Stimulated activated naive CD8-positive, alpha-beta T cell treated with anti-CD3 and anti-CD28 coated beads, Interleukin-15, Interleukin-2, amounts not matched to agents 100 ng/mL and 50 ng/mL, for 24 hours (primary cell): ENCODE measurements at regions not wholly inside any gene's neighbourhood (a gene's known extent, or its start where the extent isn't known, plus 50 kb on each side); places are given as distances from the start of the nearest gene placed in this dataset.
A peak's percentile ranks its signal among the peaks of the same experiment; 100 is the strongest.
"Not testable (repeated sequence)": the region's sequence is repeated elsewhere in the genome, so short reads cannot be mapped to it uniquely, and the experiment has no call there.

Experiments used
- H3K27ac Mint-ChIP-seq: one replicate; pipeline ENCODE4 v1.8.0; 2021; ENCODE audit warnings: mild to moderate bottlenecking, mixed read lengths
- H3K27me3 Mint-ChIP-seq: one replicate; pipeline ENCODE4 v1.8.0; 2021; ENCODE audit warnings: mixed read lengths
- H3K36me3 Mint-ChIP-seq: one replicate; pipeline ENCODE4 v1.8.0; 2021; ENCODE audit warnings: low read depth, mixed read lengths
- H3K4me1 Mint-ChIP-seq: one replicate; pipeline ENCODE4 v1.8.0; 2021; ENCODE audit warnings: low read depth, mixed read lengths
- H3K4me3 Mint-ChIP-seq: one replicate; pipeline ENCODE4 v1.8.0; 2021; ENCODE audit warnings: mild to moderate bottlenecking, mixed read lengths
- H3K9me3 Mint-ChIP-seq: one replicate; pipeline ENCODE4 v1.8.0; 2021; ENCODE audit warnings: mixed read lengths

DNA sequence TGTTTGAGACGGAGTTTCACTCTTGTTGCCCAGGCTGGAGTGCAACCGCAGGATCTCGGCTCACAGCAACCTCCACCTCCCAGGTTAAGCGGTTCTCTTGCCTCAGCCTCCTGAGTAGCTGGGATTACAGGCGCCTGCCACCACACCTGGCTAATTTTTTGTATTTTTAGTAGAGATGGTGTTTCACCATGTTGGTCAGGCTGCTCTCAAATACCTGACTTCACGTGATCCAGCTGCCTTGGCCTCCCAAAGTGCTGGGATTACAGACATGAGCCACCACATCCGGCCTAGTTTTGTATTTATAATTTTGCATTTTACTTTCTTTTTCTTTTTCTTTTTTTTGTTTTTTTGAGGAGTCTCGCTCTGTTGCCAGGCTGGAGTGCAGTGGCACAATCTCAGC, 85.3 kb upstream of the LARP1 start:
- not testable (repeated sequence) for H3K9me3 Mint-ChIP-seq, H3K27ac Mint-ChIP-seq, H3K27me3 Mint-ChIP-seq, H3K4me1 Mint-ChIP-seq, H3K36me3 Mint-ChIP-seq, H3K4me3 Mint-ChIP-seq

DNA sequence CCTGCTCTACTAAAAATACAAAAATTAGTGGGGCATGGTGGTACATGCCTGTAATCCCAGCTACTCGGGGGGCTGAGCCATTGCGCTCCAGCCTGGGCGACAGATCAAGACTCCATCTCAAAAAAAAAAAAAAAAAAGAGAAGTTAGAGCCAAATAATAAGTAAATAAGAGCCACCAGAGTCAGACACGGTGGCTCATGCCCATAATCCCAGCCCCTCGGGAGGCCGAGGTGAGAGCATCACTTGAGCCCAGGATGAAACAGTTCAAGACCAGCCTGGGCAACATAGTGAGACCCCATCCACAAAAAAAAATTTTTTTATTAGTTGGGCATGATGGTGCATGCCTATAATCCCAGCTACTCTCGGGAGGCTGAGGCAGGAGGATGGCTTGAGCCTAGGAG, 85.8 kb upstream of the LARP1 start:
- peaks cover 8% of the 10 kb centered on the region for H3K9me3 Mint-ChIP-seq
- peaks cover 8% of the 10 kb centered on the region for H3K36me3 Mint-ChIP-seq
- no peak overlapping the region for H3K4me3 Mint-ChIP-seq
- no peak overlapping the region for H3K27ac Mint-ChIP-seq
- no peaks in the 10 kb centered on the region for H3K4me1 Mint-ChIP-seq
- no peaks in the 10 kb centered on the region for H3K27me3 Mint-ChIP-seq

DNA sequence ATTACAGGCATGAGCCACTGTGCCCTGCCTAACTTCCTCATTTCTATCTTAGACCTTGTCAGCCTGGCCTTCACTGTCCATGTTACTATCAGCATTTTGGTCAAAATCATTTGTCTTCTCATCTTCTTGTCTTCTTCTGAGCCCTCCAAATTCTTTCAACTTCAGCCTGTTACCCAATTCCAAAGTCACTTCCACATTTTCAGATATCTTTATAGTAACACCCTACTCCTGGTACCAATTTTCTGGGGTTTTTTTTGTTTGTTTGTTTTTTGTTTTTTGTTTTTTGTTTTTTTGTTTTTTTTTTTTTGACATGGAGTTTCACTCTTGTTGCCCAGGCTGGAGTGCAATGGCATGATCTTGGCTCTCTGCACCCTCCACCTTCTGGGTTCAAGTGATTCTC, 90.3 kb upstream of the LARP1 start:
- peaks cover 8% of the 10 kb centered on the region for H3K36me3 Mint-ChIP-seq
- peaks cover 12% of the 10 kb centered on the region for H3K9me3 Mint-ChIP-seq
- H3K4me3 Mint-ChIP-seq, result no peak overlapping the region

DNA sequence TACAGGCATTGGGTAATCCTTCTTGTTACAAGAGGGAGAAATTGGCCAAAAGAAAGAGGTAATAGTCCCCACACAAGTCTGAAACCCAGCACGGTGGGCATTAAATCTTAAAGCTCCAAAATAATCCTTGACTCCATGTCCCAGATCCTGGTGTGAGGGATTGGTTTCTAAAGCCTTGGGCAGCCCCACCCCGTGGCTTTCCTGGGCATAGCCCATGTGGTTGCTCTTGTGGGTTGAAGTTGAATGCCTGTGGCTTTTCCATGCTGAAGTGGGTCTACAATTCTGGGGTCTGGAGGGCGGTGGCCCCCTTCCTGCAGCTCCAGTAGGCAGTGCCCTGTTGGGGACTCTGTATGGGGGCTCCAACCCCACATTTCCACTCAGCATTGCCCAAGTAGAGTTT, 91.8 kb upstream of the LARP1 start:
- Mint-ChIP-seq H3K4me3 (no peak overlapping the region), H3K27ac (no peak overlapping the region), H3K36me3 (peaks cover 4% of the 10 kb centered on the region), H3K9me3 (peaks cover 12% of the 10 kb centered on the region), H3K4me1 (no peaks in the 10 kb centered on the region), H3K27me3 (no peaks in the 10 kb centered on the region)

More for the DNA sequence above, 90.3 kb upstream of the LARP1 start:
- Mint-ChIP-seq H3K4me1 (no peaks in the 10 kb centered on the region), H3K27me3 (no peaks in the 10 kb centered on the region), H3K27ac (no peak overlapping the region)

DNA sequence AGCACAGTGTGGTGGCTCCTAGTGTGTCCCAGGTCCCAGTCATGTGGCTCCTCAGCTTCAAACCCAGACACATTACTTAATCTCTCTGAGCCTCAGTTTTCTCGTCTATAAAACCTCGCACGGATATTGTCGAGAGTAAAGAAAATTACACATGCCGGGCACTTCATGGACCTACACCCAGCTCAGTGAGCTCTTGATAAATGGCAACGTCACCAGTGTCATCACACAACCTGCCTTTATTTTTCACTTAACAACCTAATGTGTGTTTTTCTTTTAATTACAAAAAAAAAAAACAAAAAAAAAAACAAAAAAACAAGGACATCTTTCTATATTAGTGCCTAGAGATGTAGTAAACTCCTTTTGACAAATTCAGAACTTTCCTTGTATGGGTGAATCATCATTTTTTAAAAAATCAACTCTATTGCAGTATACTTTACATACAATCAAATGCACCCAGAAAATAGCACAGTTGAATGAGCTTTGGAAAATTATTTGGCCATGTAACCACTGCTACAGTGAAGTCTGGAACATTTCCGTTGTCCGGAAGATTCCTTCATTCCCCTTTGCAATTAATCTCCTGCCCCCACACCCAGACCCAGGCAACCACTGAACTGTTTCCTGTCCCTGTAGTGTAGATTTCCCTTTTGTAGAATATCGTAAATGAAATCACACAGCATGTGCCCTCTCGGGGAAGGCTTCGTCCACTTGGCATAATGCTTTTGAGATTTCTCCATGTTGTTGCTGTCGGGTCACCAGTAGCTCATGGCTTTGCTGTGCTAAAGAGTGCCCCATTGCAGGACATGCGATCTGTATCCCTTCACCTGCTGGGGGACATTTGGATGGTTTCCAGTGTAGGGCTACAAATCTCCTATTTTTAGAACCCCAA, 100.4 kb upstream of the LARP1 start:
- Mint-ChIP-seq H3K9me3 (no peaks in the 10 kb centered on the region), H3K27ac (peak overlapping the region; percentile 58), H3K4me3 (no peak overlapping the region), H3K36me3 (no peaks in the 10 kb centered on the region), H3K4me1 (peaks cover 14% of the 10 kb centered on the region), H3K27me3 (no peaks in the 10 kb centered on the region)

DNA sequence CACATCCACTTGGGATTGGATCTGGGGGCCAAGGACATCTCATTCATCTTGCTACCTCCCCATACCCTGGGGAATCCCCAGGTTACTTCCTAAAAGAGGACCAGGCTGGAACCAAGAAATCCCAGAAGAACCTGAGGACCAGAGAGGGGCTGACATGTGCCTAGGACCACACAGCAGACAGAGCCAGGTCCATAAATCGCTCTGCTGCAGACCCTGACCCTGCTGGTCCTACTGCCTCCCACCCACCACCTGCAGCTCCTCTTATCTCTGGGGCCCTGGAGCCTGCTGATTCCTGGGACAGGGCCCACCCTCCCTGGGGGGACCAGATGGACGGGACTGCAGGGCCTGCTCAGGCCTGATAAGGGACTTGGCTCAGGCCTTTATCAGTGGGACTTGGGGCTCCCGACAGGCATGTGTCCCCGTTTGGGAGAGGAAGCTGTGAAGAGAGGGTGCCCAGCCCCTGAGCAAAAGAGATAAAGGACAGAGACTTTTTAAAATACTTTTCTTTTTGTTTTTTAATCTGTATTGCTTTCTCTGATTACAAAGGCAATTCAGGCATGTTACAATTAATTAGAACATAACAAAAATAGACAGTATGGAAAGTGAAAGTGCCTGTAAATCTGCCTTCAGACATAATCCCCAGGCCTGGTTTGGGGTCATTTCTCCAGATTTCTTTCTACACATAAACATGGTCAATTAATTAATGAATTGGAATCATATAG, 101.3 kb upstream of the LARP1 start:
- Mint-ChIP-seq H3K4me3 (no peak overlapping the region), H3K27me3 (no peaks in the 10 kb centered on the region), H3K4me1 (peaks cover 14% of the 10 kb centered on the region), H3K9me3 (no peaks in the 10 kb centered on the region), H3K27ac (peak overlapping the region; percentile 58), H3K36me3 (no peaks in the 10 kb centered on the region)

DNA sequence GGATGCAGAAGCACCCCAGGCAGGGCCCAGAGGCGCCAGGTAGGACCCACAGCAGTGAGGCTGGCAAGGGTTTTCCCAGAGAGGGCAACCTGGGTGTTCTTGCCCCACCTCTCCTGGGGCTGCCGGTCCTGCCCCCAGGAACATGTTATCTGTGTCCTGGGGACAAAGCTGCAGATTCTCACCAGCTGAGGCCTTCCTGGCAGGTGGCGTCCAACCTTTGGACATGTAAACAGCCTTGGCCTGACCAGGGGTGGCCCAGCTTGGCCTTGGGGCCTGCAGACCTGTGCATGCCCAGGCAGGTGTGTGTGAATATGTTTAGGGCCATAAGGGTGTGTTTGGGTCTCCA, 101.8 kb upstream of the LARP1 start:
- no peaks in the 10 kb centered on the region for H3K9me3 Mint-ChIP-seq
- H3K36me3 Mint-ChIP-seq, result no peaks in the 10 kb centered on the region
- H3K27me3 Mint-ChIP-seq, result no peaks in the 10 kb centered on the region
- peaks cover 14% of the 10 kb centered on the region for H3K4me1 Mint-ChIP-seq
- H3K4me3 Mint-ChIP-seq, result no peak overlapping the region
- H3K27ac Mint-ChIP-seq, result no peak overlapping the region

DNA sequence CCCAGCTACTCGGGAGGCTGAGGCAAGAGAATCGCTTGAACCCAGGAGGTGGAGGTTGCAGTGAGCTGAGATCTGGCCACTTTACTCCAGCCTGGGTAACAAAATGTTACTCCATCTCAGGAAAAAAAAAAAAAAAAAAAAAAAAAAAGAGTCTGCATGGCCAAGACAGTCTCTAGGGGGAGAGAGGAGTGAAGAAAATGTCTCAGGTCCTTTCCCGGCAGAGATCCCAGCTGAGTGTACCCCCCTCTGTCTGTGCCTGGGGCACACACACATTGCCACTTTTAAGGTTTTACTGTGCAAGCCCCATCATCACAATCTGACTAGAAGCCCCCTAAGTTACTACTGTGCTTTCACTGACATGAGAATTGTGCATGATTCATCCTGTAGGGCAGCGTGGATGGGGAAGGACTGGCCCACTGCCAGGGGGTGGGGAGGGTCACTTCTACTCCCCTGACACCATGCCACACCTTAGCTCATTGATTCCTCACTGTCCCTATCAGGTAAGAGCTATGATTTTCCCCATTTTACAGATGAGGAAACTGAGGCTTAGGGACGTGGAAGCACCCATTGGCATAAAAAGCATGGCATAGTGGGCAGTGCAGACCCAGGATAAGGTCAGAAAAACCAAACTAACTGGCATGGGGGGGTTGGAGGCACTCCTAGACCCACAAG, 102.3 kb upstream of the LARP1 start:
- H3K27me3 Mint-ChIP-seq, result peaks cover 1% of the 10 kb centered on the region
- H3K4me1 Mint-ChIP-seq, result peaks cover 15% of the 10 kb centered on the region
- no peak overlapping the region for H3K27ac Mint-ChIP-seq
- no peaks in the 10 kb centered on the region for H3K9me3 Mint-ChIP-seq
- H3K36me3 Mint-ChIP-seq, result no peaks in the 10 kb centered on the region
- no peak overlapping the region for H3K4me3 Mint-ChIP-seq

DNA sequence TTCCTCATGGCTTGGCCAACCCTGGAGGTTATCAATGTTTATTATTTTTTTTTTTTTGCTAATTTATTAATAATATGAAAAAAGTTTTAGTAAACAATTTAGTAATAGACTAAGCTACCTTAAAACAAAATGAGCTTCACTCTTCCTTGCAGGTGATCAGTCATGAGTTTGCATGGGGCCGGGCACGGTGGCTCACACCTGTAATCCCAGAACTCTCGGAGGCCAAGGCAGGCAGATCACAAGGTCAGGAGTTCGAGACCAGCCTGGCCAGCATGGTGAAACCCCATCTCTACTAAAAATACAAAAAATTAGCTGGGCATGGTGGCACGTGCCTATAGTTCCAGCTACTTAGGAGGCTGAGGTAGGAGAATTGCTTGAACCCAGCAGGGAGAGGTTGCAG, 103.4 kb upstream of the LARP1 start:
- not testable (repeated sequence) for H3K27me3 Mint-ChIP-seq, H3K9me3 Mint-ChIP-seq, H3K36me3 Mint-ChIP-seq, H3K4me3 Mint-ChIP-seq, H3K27ac Mint-ChIP-seq
- peaks cover 26% of the 10 kb centered on the region for H3K4me1 Mint-ChIP-seq

DNA sequence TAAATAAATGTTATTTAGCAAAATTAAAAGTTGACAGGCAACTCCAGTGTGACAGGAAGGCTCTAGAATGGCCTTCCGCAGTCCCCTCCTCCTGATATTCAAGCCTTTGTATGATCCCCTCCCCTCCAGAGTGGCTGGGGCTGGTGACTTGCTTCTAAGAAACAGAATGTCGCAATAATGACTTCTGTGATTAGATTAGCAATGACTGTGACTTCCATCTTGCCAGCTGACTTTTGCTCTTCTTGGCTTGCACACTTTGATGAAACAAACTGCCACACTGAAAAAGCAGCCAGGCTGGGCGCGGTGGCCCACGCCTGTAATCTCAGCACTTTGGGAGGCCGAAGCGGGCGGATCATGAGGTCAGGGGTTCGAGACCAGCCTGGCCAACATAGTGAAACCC, 106.5 kb upstream of the LARP1 start:
- peaks cover 15% of the 10 kb centered on the region for H3K4me1 Mint-ChIP-seq
- no peak overlapping the region for H3K27ac Mint-ChIP-seq
- H3K9me3 Mint-ChIP-seq, result no peaks in the 10 kb centered on the region
- no peak overlapping the region for H3K4me3 Mint-ChIP-seq
- peaks cover 13% of the 10 kb centered on the region for H3K27me3 Mint-ChIP-seq
- H3K36me3 Mint-ChIP-seq, result no peaks in the 10 kb centered on the region

DNA sequence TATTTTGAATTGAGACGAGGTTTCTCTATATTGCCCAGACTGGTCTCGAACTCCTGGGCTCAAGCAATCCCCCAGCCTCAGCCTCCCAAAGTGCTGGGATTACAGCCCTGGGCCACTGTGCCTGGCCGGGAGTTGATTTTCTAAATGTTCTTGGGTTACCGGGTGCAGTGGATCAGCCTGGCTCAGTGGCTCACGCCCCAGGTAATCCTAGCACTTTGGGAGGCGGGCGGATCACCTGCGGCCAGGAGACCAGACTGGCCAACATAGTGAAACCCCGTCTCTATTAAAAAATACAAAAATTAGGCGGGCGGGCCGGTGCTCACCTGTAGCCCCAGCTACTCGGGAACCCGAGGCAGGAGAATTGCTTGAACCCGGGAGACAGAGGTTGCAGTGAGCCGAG, 106.9 kb upstream of the LARP1 start:
- Mint-ChIP-seq H3K9me3 (no peaks in the 10 kb centered on the region), H3K36me3 (no peaks in the 10 kb centered on the region), H3K4me1 (peaks cover 15% of the 10 kb centered on the region), H3K27me3 (peaks cover 13% of the 10 kb centered on the region), H3K4me3 (no peak overlapping the region), H3K27ac (no peak overlapping the region)

DNA sequence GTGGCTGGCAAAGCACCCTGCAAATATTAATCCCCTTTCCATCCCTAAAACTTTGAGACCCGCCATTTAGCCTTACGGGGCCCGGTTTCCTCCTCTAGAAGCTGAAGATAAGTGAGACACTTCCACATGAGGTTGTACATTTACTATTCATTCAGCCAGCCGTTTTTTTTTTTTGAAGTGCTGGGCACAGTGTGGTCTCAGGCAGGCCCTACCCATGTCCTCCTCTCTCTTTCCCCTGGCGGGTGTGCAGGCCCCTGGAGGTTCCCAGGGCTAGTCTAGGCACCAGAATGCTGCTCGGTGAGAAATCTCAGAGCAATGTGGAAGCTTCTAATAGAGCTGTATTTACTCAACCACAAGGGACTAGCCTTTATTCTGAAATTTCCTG, 107.4 kb upstream of the LARP1 start:
- Mint-ChIP-seq H3K9me3 (no peaks in the 10 kb centered on the region), H3K4me1 (peaks cover 15% of the 10 kb centered on the region), H3K4me3 (peak overlapping the region; percentile 74), H3K36me3 (no peaks in the 10 kb centered on the region), H3K27me3 (peaks cover 13% of the 10 kb centered on the region), H3K27ac (no peak overlapping the region)

DNA sequence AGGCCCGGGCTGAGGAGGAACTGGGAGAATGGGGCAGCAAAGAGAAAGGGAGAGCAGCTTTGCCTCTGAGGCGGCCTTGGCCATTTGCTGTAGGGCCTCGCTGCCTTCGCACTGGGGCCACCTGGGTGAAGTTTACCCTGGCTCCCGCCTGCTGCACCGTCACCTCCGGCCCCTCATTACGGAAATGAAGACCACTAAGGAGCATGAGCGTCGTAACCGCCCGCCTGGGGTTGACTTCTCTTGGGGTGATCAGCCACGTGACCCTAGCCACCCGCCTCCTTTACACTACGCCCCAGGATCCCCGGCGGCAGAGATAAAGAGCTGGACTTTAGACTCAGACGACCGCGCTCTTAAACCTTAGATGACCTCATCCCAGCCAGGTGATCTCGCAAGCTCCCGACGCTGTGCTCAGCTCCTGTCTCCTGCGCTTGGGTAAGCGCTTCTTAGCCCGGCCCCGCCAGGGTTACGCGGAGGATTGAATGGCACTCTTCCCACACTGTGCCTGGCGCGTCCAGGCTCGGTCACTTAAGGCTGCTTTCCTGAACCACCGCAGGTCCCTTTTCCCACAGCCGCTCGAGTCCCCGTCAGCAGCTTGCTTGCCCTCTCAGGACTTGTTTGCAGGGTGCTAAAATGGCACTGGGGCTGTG, 107.9 kb upstream of the LARP1 start:
- Mint-ChIP-seq H3K27ac (peak overlapping the region; percentile 21), H3K27me3 (peaks cover 16% of the 10 kb centered on the region)

DNA sequence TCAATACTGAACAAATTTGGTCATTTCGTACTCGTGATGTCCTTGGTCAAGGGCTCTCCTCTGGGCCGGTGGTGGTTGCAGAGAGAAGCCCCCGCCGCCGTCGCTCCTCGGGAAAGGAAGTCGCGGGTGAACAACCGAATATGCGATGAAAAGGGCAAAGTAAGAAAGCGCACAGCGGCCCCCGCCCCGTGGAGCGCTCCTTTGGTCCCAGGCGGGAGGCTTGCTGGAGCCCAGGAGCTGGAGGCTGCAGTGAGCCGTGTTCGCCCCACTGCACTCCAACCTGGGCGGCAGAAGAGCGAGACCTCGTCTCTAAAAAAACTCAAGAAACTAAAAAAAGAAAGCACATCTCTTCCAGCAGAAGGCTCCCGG, 108.4 kb upstream of the LARP1 start:
- Mint-ChIP-seq H3K9me3 (no peaks in the 10 kb centered on the region), H3K27me3 (peaks cover 18% of the 10 kb centered on the region), H3K36me3 (no peaks in the 10 kb centered on the region), H3K27ac (peak overlapping the region; percentile 21), H3K4me3 (peak overlapping the region; percentile 74), H3K4me1 (peaks cover 15% of the 10 kb centered on the region)

More for the DNA sequence above, 107.9 kb upstream of the LARP1 start:
- Mint-ChIP-seq H3K9me3 (no peaks in the 10 kb centered on the region), H3K36me3 (no peaks in the 10 kb centered on the region), H3K4me1 (peaks cover 15% of the 10 kb centered on the region), H3K4me3 (peak overlapping the region; percentile 74)
